ENCODE measurements at regions not wholly inside any gene's neighbourhood (a gene's known extent, or its start where the extent isn't known, plus 50 kb on each side); places are given as distances from the start of the nearest gene placed in this dataset.
"Not testable (repeated sequence)": the region's sequence is repeated elsewhere in the genome, so short reads cannot be mapped to it uniquely, and the experiment has no call there.

DNA sequence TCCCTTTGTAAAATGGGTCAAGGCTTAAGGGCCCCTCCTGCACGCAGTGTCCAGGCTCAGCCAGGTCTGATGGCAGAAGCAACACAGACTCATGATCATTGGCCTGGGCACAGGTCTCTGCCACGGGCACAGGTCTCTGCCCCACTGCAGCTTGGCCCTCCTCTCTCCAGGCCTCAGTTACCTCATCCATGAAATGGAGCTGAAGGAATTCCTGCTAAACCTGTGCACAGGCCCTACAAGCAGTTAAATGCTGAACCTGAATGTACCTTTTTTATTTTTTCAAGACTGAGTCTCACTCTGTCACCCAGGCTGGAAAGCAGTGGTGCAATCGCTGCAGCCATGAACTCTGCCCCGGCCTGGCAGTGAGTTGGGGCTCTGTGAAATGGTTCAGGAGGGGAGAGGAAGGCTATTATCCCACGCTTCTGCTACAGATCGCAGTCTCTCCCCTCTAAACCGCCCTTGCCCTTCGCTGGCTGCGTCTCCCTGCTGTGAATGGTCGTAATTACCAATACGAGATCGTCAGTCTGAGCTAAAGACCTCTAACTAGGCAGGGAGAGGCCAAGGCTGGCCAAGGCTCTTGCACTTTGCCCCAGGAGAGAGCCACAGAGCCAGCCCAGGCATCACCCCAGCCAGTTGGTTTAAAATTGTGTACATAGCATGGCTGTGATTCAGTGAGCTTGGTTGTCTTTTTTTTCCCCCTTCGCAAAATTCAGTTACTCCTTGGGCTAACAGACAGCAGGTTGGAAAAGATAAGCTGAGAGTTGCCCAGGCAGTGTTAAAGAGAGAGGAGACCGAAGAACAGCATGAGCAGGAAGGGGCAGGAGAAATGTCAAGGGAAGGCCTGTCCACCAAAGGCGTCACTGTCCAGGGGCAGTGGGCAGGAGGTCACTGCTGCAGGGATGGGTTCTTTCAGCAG is 93.0 kb upstream of the KCTD7 start:
- in situ Hi-C loops (cut with HindIII; ENCODE audit: low sequenced_read_pairs): no loop called here

DNA sequence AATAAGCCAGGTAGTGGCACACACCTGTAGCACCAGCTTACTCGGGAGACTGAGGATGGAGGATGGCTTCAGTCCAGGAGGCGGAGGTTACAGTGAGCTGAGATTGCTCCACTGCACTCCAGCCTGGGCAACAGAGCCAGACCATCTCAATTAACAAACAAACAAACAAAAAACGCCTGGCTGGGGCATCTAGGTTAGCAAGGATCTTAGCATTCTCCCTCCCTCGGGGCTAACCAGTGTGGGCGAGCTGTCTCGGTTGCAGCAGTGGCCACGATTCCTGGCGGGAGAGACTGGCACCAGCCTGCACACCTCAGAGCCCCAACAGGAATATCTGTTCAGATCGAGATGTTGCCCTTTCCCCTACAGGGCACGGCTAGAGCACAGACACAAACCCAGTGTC is 91.3 kb upstream of the KCTD7 start:
- in situ Hi-C loops (cut with HindIII; ENCODE audit: low sequenced_read_pairs): no loop called here

DNA sequence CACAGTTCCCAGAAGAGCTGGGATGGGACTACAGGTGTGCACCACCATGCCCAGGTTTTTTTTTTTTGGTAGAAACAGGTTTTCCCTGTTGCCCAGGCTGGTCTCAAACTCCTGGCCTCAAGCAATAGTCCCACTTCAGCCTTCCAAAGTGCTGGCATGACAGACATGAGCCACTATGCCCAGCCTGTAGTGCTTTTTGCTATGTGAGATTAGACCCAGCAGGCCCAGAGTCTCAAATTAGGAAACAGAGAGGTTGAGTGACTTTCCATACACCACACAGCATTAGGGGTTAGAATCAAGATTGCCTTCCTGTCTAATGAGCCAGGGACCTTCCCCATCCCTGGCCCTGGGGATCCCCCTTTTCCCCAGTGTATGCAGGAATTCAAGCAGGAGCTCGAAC is 90.8 kb upstream of the KCTD7 start:
- in situ Hi-C loops (cut with HindIII; ENCODE audit: low sequenced_read_pairs): no loop called here

DNA sequence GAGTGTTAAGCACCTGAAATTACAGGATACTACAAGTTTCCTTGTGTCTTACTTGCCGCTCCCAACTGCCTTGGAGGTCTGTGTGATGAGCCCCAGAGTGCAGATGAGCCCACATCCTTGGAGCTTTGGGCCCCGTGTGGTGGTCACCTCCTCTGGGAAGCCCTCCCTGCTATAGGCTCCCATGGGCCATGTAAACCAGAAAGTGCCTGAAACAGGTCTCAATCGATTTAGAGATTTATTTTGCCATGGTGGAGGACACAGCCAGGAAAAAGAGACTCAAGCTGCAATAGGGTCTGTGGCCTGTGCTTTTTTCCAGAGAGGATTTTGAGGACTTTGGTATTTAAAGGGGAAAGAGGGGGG is 89.4 kb upstream of the KCTD7 start:
- in situ Hi-C loops (cut with HindIII; ENCODE audit: low sequenced_read_pairs): no loop called here

DNA sequence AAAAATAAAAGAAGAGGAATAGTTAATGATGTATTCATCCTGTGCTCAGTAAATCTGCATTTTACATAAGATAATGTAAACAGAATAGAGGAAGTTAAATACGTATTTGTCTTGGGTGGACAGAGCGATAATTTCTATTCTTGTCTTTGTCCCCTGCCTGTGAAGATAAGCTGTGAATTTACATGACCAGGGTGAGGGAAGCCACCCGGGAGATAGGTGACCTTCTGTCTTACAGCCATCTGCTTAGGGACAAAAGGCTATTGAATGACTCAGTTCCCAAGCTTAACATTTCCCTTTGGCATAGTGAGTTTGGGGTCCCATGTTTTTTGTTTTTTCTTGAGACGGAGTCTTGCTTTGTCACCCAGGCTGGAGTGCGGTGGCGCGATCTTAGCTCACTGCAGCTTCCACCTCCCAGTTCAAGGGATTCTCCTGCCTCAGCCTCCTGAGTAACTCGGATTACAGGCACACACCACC is 88.7 kb upstream of the KCTD7 start:
- in situ Hi-C loops (cut with HindIII; ENCODE audit: low sequenced_read_pairs): no loop called here

DNA sequence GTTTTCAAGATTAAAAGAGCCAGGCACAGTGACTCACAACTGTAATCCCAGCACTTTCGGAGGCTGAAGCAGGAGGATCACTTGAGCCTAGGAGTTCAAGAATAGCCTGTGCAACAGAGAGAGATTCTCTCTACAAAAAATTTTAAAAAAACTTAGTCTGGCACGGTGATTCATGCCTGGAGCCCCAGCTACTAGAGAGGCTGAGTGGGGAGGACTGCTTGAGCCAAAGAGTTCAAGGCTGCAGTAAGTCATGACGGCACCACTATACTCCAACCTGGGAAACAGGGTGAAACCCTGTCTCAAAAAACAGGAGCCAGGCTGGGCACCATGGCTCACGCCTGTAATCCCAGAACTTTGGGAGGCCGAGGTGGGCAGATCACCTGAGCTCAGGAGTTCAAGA is 86.6 kb upstream of the KCTD7 start:
- in situ Hi-C loops (cut with HindIII; ENCODE audit: low sequenced_read_pairs): no loop called here

DNA sequence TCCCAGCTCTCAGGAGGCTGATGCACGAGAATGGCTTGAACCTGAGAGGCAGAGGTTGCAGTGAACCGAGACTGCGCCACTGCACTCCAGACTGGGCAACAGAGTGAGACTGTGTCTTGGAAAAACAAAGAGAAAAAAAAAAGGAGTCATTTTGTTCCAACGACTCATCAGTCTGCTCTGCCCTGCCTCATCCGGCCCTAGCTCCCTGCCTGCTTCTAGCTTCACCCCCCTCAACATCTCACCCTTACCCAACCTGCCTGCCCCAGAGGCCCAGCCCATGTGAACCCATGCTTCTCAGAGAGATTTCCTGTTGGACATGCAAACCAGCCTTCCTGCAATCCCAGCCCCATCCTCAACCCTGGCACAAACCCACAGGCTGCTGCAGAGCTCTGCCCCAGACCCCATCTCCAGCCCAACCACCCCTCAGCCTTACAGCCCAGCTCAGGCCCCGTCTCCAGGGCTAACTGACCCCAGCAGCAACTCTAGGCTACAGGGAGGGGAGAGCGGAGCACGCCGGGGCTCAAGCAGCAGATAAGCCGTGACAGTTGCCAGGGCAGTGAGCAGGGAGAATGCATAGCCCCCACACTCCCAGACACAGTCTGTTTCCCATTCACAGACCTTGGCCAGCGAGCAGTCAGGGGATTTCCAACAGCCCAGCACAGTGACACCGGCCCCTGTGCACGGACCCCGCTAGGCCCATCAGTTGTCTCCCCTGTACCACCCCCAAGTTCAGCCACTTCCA is 86.0 kb upstream of the KCTD7 start:
- in situ Hi-C loops (cut with HindIII; ENCODE audit: low sequenced_read_pairs): no loop called here

DNA sequence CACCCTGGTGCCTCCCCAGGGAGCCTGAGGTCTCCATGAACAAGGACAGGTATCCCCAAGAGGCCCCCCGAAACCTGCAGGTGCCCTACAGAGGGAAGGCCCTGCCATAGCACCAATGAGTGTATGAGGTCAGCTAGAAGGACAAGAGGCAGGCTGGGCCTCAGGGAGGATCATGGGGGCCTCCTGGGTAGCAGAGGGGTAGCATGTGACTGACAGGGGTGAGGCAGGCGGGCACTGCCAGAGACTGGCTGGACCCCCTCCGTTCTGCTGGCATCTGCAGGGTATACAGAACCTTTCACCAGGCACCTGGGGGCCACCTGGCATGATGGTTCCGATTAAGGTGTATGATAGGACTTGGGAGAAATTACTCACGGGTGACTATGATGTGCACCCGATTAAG is 79.2 kb upstream of the KCTD7 start:
- in situ Hi-C loops (cut with HindIII; ENCODE audit: low sequenced_read_pairs): no loop called here

DNA sequence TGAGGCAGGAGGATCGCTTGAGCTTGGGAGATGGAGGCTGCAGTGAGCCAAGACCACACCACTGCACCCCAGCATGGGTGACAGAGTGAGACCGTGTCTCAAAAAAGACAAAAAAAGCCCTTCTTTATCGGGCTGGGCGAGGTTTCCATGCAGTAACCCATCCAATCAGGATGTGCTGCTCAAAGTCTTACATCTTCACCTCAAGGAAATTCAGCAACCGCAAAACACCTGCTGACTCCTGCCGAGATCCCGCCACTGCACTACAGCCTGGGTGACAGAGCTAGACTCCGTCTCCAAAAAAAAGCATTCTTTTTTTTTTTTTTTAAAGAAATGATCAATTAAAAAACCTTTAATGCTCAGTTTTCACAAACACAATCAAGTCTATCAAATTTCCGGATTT is 75.7 kb upstream of the KCTD7 start:
- in situ Hi-C loops (cut with HindIII; ENCODE audit: low sequenced_read_pairs): no loop called here

DNA sequence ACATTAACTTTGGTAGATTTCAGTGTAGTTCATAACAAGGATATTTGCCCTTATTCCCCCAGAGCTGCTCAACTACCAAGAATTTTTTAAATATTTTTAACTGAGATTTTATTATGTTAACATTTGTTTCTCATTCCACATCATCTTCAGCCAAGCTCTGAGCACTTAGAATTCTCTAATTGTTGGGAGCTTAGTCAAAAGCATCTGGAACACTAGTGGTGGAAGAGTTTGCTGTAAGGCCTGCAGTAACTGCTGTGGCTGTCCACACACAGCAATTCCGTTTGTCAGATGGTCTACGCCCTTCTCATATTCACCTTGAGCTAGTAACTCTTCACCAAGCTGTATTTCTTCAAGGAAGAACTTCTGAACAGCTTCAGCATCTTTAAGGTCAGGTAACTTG is 75.0 kb upstream of the KCTD7 start:
- in situ Hi-C loops (cut with HindIII; ENCODE audit: low sequenced_read_pairs): not testable (repeated sequence)

DNA sequence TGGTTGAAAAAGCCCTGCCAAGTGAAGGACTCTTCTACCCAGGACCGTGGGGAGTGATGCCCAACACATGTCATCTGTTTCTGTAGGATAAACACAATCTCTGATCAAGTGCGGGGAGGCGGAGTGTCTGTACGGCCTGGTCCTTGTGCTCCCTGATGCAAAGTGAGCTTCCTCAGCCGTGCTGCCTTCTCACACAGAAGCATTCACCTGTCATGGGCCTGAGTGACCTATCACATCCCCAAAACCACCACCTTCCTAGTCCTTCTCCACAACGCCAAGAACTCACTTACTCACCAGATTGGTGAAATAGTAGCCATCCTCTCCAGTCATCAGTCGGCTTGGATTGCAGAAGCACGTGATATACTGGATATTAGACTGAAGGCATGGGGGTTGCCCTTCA is 74.4 kb upstream of the KCTD7 start:
- in situ Hi-C loops (cut with HindIII; ENCODE audit: low sequenced_read_pairs): not testable (repeated sequence)

DNA sequence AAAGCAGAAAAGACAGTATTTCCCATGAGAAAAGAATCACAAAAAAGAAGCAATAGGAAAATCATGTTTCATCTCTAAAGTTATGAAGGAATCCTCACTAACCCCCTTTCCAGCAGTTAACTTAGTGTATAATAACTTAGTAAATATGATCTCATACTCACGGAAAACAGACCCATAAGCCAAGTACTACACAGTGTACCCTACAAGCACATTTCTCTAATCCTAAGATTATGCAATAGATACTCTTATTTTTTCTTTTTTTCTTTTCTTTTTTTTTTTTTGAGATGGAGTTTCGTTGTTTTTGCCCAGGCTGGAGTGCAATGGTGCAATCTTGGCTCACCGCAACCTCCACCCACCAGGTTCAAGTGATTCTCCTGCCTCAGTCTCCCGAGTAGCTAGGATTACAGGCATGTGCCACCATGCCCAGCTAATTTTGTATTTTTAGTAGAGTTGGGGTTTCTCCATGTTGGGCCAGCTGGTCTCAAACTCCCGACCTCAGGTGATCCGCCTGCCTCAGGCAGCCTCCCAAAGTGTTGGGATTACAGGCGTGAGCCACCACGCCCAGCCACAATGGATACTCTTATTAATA is 73.7 kb upstream of the KCTD7 start:
- in situ Hi-C loops (cut with HindIII; ENCODE audit: low sequenced_read_pairs): not testable (repeated sequence)

DNA sequence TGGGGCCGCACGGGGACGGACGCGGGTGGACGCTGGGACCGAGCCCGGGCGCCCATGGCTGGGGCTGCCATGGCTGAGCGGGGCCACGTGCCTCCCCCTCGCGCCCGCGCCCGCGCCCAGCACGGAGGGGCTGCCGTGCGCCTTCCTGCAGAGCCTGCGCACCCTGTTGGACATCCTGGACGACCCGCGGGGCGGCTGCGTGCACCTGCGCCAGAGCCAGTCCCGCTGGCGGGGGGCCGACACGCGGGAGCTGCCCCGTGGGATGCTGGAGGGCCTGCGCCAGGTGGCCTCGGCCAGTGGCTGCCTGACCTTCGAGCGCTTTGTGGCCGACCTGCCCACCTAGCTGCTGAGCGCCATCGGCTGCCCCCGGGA is 72.5 kb upstream of the KCTD7 start:
- in situ Hi-C loops (cut with HindIII; ENCODE audit: low sequenced_read_pairs): no loop called here

DNA sequence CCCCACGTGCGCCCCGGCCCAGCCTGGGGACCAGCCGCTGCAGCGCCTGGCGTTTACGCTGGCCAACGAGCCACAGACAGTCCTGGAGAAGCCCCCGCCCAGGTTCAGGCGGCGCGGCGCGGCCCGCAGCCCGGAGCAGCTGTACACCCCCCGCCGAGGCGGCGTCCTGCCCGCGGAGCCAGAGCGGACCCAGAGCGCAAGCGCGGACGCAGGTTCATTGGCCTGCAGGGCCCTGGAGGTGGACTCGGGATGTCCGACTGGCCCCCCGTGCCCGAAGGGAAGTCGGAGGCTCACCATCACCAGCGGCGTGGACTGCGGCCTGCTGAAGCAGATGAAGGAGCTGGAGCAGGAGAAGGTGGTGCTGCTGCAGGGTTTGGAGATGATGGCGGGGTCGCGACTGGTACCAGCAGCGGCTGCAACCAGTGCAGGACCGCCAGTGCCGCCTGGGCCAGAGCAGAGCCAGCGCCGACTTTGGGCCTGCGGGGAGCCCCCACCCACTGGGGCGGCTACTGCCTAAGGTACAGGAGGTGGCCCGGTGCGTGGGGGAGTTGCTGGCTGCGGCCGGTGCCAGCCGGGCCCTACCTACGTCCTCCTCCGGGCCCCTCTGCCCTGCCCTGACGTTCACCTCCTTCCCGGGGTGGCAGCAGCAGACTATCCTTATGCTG is 72.0 kb upstream of the KCTD7 start:
- in situ Hi-C loops (cut with HindIII; ENCODE audit: low sequenced_read_pairs): no loop called here

DNA sequence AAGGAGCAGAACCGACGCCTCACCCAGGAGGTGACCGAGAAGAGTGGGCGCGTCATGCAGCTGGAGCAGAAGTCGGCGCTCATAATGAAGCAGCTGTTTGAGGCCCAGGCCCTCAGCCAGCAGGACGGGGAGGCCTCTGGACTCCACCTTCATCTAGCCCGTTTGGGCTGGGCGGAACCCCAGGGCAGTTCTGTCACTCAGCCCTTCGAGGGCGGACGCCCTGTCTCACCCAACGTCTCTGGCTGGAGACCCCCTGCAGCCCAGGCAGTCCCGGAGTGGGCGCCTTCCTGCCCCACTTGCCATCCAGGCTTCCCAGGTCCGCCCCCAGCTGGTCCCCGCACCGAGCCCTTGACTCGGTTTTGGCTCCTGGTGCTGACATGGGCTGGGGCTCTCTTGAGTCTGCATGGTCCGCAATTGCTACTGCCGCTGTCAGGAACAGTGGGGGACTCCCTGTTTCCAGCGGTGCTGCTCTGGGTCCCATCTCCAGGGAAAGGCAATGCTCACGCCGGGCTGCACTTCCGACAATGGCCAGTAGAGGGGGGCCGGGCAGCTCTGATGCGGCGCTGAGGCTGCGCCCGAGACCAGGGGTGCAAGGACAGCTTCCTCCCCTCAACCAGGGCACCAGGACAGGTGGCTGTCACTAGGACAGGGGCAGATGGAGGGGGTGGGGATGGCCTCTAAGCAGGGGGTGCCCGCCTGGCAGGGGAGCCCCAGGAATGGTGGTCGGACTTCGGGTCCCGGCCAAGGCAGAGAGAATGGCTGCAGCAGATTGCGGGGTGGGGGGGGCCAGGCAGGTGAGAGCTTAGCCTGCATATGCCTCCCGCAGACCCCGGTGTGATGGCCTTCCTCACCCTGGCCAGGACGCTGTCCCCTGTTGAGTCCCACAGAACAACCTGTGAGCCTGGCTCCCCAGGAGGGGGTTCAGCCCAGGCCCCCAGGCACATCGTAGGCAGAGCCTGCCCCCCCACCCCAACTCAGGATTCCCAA is 71.2 kb upstream of the KCTD7 start:
- in situ Hi-C loops (cut with HindIII; ENCODE audit: low sequenced_read_pairs): no loop called here

DNA sequence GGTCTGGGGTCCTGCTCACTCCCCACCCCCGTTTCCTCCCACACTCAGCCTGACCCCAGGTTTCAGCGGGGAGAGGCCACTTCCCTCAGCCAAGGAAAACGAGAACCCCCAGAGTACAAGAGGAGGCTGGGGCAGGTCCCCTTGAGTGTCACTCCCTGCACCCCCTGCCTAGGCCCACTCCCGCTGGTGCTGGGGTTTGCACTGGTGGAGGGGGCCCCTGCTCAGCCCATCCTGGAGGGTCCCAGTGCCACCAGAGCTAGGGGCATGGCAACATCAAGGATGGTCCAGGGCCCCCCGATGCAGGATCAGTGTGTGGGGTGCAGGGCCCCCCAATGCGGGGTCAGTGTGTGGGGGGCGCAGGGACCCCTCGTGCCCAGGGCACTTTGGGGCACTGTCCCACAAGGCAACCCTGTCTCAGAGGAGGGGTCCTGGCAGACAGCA is 70.5 kb upstream of the KCTD7 start:
- in situ Hi-C loops (cut with HindIII; ENCODE audit: low sequenced_read_pairs): no loop called here

DNA sequence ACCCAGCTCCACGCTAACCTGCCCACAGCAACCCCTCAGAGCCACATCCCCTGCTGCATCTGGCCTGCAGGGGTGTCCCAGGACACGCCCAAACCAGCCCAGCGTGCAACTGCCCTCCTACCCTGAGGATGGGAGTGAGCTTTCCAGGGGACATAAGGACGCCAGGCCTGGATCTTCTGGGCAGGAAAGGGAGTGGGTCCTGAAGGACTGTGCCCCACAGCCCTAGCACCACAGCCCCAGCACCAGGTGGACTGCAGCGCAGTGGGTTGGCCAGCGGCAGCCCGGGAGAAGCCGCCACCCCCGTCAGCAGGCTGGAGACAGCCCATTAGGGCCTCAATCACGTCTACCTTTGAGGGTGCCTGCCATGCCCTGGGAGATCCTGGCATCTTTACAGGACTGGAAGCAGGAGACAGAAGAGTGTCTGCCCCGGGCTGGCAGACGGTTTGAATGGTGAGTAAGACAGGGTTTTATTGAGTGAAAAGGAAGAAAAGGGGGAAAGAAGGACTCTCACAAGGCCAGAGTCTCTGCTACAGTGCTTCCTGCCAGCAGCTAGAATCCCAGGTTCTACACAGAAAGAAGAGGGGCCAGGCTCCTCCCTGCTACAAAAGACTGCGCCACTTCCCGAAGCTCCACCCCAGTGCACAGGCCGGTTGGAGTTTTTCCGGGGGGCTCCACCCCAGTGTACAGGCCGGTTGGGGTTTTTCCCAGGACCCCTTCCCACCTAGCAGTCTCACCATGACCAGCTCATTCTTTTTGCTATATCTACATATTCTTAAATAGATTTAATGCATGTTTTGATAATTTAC is 69.8 kb upstream of the KCTD7 start:
- in situ Hi-C loops (cut with HindIII; ENCODE audit: low sequenced_read_pairs): no loop called here

DNA sequence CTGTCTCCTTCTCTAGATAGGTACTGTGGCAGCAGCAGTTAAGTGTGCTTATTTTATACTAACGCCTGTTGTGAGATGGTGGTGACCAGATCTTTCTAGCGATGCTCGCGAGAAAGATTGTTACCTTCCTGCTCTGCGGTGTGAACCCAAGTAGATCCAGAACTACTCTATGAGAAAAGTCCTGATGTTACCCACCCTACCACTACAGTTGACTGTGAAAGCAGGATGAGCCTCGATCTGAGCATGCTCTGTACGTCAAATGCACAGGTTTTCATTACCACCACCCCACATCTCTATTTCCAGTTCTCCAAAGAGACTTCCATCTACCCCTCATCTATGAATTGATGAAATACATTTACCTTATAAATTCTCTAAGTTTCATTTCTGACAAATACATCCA is 64.6 kb upstream of the KCTD7 start:
- in situ Hi-C loops (cut with HindIII; ENCODE audit: low sequenced_read_pairs): no loop called here

DNA sequence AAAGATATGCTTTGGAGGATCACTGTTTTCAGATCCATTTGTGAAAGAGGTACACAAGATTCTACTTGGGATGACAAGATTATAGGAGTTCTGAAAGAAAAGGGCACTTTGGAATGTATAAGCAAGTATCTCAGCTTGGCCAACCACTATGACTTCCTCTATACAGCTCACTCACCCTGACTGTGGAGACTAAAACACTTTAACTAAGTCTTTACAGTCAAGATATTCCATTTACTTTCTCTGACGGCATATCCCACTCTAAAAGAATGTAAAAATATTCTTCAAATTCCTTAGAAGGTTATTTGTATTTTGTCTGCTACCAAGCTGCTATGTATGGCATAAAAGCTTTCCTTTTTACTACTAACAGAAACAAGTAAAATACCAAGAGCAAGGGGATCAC is 58.5 kb upstream of the KCTD7 start:
- in situ Hi-C loops (cut with HindIII; ENCODE audit: low sequenced_read_pairs): not testable (repeated sequence)

All from endothelial cell of hepatic sinusoid (primary cell).